Astrocyte (in vitro differentiated cells and primary cell): ENCODE measurements at regions not wholly inside any gene's neighbourhood (a gene's known extent, or its start where the extent isn't known, plus 50 kb on each side); places are given as distances from the start of the nearest gene placed in this dataset.

Experiments
- DNase-seq: peaks from one replicate; pipeline ENCODE4 v3.0.0-alpha.2; 2010; ENCODE audit warnings: low read depth
- FAIRE-seq: peaks from 2 replicates; lab custom pipeline; 2011; peaks lifted over from hg19 to GRCh38; lab: Jason Lieb, UNC
- H2AFZ ChIP-seq: 2 replicates; pipeline ENCODE4 v1.6.0; 2012; ENCODE audit warnings: low read depth, low read length, inconsistent platforms
- H3K27ac ChIP-seq: 2 replicates; pipeline ENCODE4 v1.5.1; 2011; ENCODE audit warnings: low read depth, low read length, inconsistent platforms
- H3K27me3 ChIP-seq: 2 replicates; pipeline ENCODE4 v1.6.0; 2011; ENCODE audit warnings: low read length, inconsistent platforms; ENCODE audit not compliant: insufficient read depth
- H3K36me3 ChIP-seq: 2 replicates; pipeline ENCODE4 v1.5.1; 2011; ENCODE audit warnings: low read length, inconsistent platforms; ENCODE audit not compliant: insufficient read depth
- H3K4me1 ChIP-seq: 2 replicates; pipeline ENCODE4 v1.5.1; 2011; ENCODE audit warnings: low read length, inconsistent platforms; ENCODE audit not compliant: insufficient read depth
- H3K4me2 ChIP-seq: 2 replicates; pipeline ENCODE4 v1.6.0; 2012; ENCODE audit warnings: low read length, inconsistent platforms
- H3K4me3 ChIP-seq: 2 replicates; pipeline ENCODE4 v1.5.1; 2011; ENCODE audit warnings: low read depth, mild to moderate bottlenecking, low read length, inconsistent platforms; ENCODE audit not compliant: insufficient read depth
- H3K79me2 ChIP-seq: 2 replicates; pipeline ENCODE4 v1.6.0; 2012; ENCODE audit warnings: mild to moderate bottlenecking, low read length, inconsistent platforms; ENCODE audit not compliant: insufficient read depth
- H3K9ac ChIP-seq: 2 replicates; pipeline ENCODE4 v1.6.0; 2012; ENCODE audit warnings: mild to moderate bottlenecking, low read length, inconsistent platforms
- H3K9me3 ChIP-seq: 2 replicates; pipeline ENCODE4 v1.5.1; 2012; ENCODE audit warnings: low read depth, mild to moderate bottlenecking, low read length, inconsistent platforms; ENCODE audit not compliant: insufficient read depth
- H4K20me1 ChIP-seq: 2 replicates; pipeline ENCODE4 v1.6.0; 2012; ENCODE audit warnings: low read length, inconsistent platforms; ENCODE audit not compliant: insufficient read depth
- H3K27ac Mint-ChIP-seq: one replicate; pipeline ENCODE4 v1.8.0; 2021; ENCODE audit warnings: mild to moderate bottlenecking, mixed read lengths; ENCODE audit not compliant: unreplicated experiment
- H3K27me3 Mint-ChIP-seq: one replicate; pipeline ENCODE4 v1.8.0; 2021; ENCODE audit warnings: low read depth, mixed read lengths; ENCODE audit not compliant: unreplicated experiment
- H3K36me3 Mint-ChIP-seq: one replicate; pipeline ENCODE4 v1.8.0; 2021; ENCODE audit warnings: low read depth, mixed read lengths; ENCODE audit not compliant: unreplicated experiment
- H3K4me1 Mint-ChIP-seq: one replicate; pipeline ENCODE4 v1.8.0; 2021; ENCODE audit warnings: low read depth, mixed read lengths; ENCODE audit not compliant: unreplicated experiment
- H3K4me3 Mint-ChIP-seq: one replicate; pipeline ENCODE4 v1.8.0; 2021; ENCODE audit warnings: mild to moderate bottlenecking, moderate library complexity, mixed read lengths; ENCODE audit not compliant: unreplicated experiment
- H3K9me3 Mint-ChIP-seq: one replicate; pipeline ENCODE4 v1.8.0; 2021; ENCODE audit warnings: mild to moderate bottlenecking, mixed read lengths; ENCODE audit not compliant: unreplicated experiment
- CTCF ChIP-seq: IDR thresholded peaks from 2 replicates; pipeline ENCODE4 v1.5.1; 2011; ENCODE audit warnings: low read depth, mild to moderate bottlenecking, inconsistent platforms, low read length, moderate library complexity; ENCODE audit not compliant: insufficient read depth
- EZH2 ChIP-seq: IDR thresholded peaks from 2 replicates; pipeline ENCODE4 v1.6.1; 2012; ENCODE audit warnings: mild to moderate bottlenecking, low read length, inconsistent platforms; ENCODE audit not compliant: insufficient read depth

GRCh38 chrY:7935606-7936005, 1024.1 kb upstream of the AMELY start:
- peaks cover 3% of the 10 kb centered on the region for H3K4me1 Mint-ChIP-seq
- Histone ChIP-seq H3K4me1 (no peaks in the 10 kb centered on the region), H4K20me1 (no peaks in the 10 kb centered on the region), H3K27me3 (no peaks in the 10 kb centered on the region), H3K27ac (peak overlapping the region; percentile 71), H3K4me2 (peak overlapping the region; percentile 26), H3K36me3 (no peaks in the 10 kb centered on the region), H3K9ac (no peak overlapping the region), H3K79me2 (no peaks in the 10 kb centered on the region), H3K4me3 (no peak overlapping the region), H2AFZ (no peak overlapping the region), H3K9me3 (no peaks in the 10 kb centered on the region)
- TF ChIP-seq EZH2 (no peak), CTCF (no peak)
- no peak overlapping the region for H3K4me3 Mint-ChIP-seq
- H3K9me3 Mint-ChIP-seq = no peaks in the 10 kb centered on the region
- H3K27me3 Mint-ChIP-seq = no peaks in the 10 kb centered on the region
- H3K36me3 Mint-ChIP-seq = no peaks in the 10 kb centered on the region
- FAIRE-seq = no peak
- H3K27ac Mint-ChIP-seq = peak overlapping the region; percentile 66
- no peak for DNase-seq

- no peak overlapping the region for H3K27ac Mint-ChIP-seq
These were observed 1020.9 kb upstream of the AMELY start for GRCh38 chrY:7932424-7932823.

More at GRCh38 chrY:7932424-7932823, 1020.9 kb upstream of the AMELY start:
- Mint-ChIP-seq H3K9me3 (no peaks in the 10 kb centered on the region), H3K4me3 (no peak overlapping the region), H3K27me3 (no peaks in the 10 kb centered on the region), H3K36me3 (no peaks in the 10 kb centered on the region), H3K4me1 (peaks cover 3% of the 10 kb centered on the region)
- no peak for DNase-seq
- Histone ChIP-seq H3K9me3 (no peaks in the 10 kb centered on the region), H3K9ac (no peak overlapping the region), H3K4me3 (no peak overlapping the region), H3K79me2 (no peaks in the 10 kb centered on the region), H3K4me2 (no peak overlapping the region), H3K27ac (no peak overlapping the region), H4K20me1 (no peaks in the 10 kb centered on the region), H2AFZ (no peak overlapping the region), H3K36me3 (no peaks in the 10 kb centered on the region), H3K4me1 (no peaks in the 10 kb centered on the region), H3K27me3 (no peaks in the 10 kb centered on the region)
- FAIRE-seq = no peak
- TF ChIP-seq CTCF (no peak), EZH2 (no peak)
